Panc1 (cell line): ENCODE measurements at regions not wholly inside any gene's neighbourhood (a gene's known extent, or its start where the extent isn't known, plus 50 kb on each side); places are given as distances from the start of the nearest gene placed in this dataset.

Experiments
- ATAC-seq: fragments of 200-7000 bp; cut with Tn5 transposase; 2 replicates; pipeline ENCODE4 v1.9.1; 2020; ENCODE audit warnings: mild to moderate bottlenecking, moderate library complexity
- BruUV-seq: library from RNA; stranded (reverse); fragments of 400-500 nt; replicated peaks from 2 replicates; lab custom pipeline; 2021; lab: Mats Ljungman, UMichigan
- CTCF ChIA-PET: fragments of 300-600 bp; sonication (Branson Sonifier 250); formaldehyde crosslinking; loops from one replicate; lab custom pipeline; 2022; ENCODE audit warnings: antibody characterized with exemption; lab: Charles Lee
- POLR2A ChIA-PET: fragments of 300-600 bp; sonication (Branson Sonifier 250); formaldehyde crosslinking; loops from one replicate; lab custom pipeline; 2022; ENCODE audit warnings: antibody characterized with exemption; lab: Charles Lee
- DNase-seq: peaks from one replicate; pipeline ENCODE4 v3.0.0-alpha.2; 2010; ENCODE audit warnings: low read depth, low spot score
- H3K27ac ChIP-seq: 2 replicates; pipeline ENCODE4 v1.5.1; 2011; ENCODE audit warnings: mild to moderate bottlenecking, low read length, inconsistent platforms
- H3K27me3 ChIP-seq: fragments of 200-500 bp; sonication (Bioruptor generic); 2 replicates; pipeline ENCODE4 v1.6.0; 2014; ENCODE audit warnings: low read length, inconsistent platforms; ENCODE audit not compliant: control insufficient read depth, insufficient read depth
- H3K36me3 ChIP-seq: fragments of 200-500 bp; sonication (Bioruptor generic); 2 replicates; pipeline ENCODE4 v1.5.1; 2014; ENCODE audit warnings: inconsistent platforms, mild to moderate bottlenecking, low read length, moderate library complexity; ENCODE audit not compliant: control insufficient read depth, insufficient read depth
- H3K4me1 ChIP-seq: 2 replicates; pipeline ENCODE4 v1.5.1; 2011; ENCODE audit warnings: inconsistent platforms, mild to moderate bottlenecking, low read length, moderate library complexity; ENCODE audit not compliant: control insufficient read depth, insufficient read depth
- H3K4me3 ChIP-seq, 2 experiments: 2 replicates each; pipeline ENCODE4 v1.5.1; 2011 to 2012; ENCODE audit warnings: low read depth in 2 of 2, low read length in 2 of 2, mild to moderate bottlenecking in 2 of 2, inconsistent platforms in 1 of 2, moderate library complexity in 1 of 2
- H3K9me3 ChIP-seq: fragments of 200-500 bp; sonication (Bioruptor generic); 2 replicates; pipeline ENCODE4 v1.5.1; 2014; ENCODE audit warnings: low read depth, mild to moderate bottlenecking, inconsistent platforms, low read length, moderate library complexity; ENCODE audit not compliant: control insufficient read depth, insufficient read depth
- CTCF ChIP-seq: fragments of 450-650 bp; IDR thresholded peaks from 2 replicates; pipeline ENCODE4 v1.5.1; 2017; ENCODE audit warnings: mild to moderate bottlenecking
- POLR2AphosphoS5 ChIP-seq: IDR thresholded peaks from 2 replicates; pipeline ENCODE4 v1.6.1; 2012; ENCODE audit warnings: mild to moderate bottlenecking, low read depth, low read length, moderate library complexity
- REST ChIP-seq, 2 experiments: IDR thresholded peaks; 2 replicates each; pipeline ENCODE4 v1.6.1; 2011 to 2012; ENCODE audit warnings: low read depth in 2 of 2, control low read depth in 1 of 2, low read length in 1 of 2, mild to moderate bottlenecking in 1 of 2, moderate library complexity in 1 of 2; ENCODE audit not compliant: insufficient read depth in 1 of 2
- SIN3A ChIP-seq: IDR thresholded peaks from 2 replicates; pipeline ENCODE4 v1.6.1; 2012; ENCODE audit warnings: low read depth, mild to moderate bottlenecking, low read length, moderate library complexity, borderline replicate concordance; ENCODE audit not compliant: insufficient read depth
- TCF7L2 ChIP-seq: IDR thresholded peaks from 2 replicates; pipeline ENCODE4 v1.6.1; 2011; ENCODE audit warnings: mild to moderate bottlenecking, low read depth, low read length, inconsistent platforms
- in situ Hi-C: cut with HindIII; loops from 2 replicates; pipeline ENCODE4 v1.10.0; 2016; ENCODE audit warnings: low sequenced_read_pairs, low pct_unique_long_range_greater_than_20kb
- intact Hi-C: fragments of 100-400 bp; cut with micrococcal nuclease; formaldehyde crosslinking; loops from one replicate; pipeline ENCODE4 v1.10.0; 2022; ENCODE audit not compliant: unreplicated experiment

DNA sequence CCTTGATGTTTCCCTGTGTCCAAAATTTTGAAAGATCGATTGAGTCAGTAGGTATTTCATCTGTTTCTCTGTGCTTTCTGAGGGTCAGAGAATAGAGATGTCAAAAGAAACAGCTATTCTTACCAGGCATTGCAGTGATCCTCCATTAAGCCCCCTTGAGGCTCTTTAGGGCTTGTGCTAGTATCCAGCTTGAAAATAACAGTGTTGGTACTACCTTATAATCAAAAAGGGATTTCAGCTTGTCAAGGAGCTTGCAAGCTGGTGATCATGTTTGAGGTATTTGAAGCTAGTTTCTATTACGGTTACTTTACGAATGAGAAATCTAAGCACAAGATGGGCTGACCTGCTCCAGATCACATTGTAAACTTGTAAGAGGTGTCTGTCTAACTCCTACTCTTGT, 103.4 kb downstream of the EDEM1 start:
- no peak overlapping the region for H3K4me3 ChIP-seq
- ATAC-seq (no peak), DNase-seq (no peak)
- H3K9me3 ChIP-seq = no peaks in the 10 kb centered on the region
- H3K4me1 ChIP-seq = no peaks in the 10 kb centered on the region
- intact Hi-C loops = no loop called here
- no peaks in the 10 kb centered on the region for H3K27me3 ChIP-seq
- H3K27ac ChIP-seq = no peak overlapping the region
- no TSS peak for BruUV-seq
- POLR2A ChIA-PET = no interaction called here
- in situ Hi-C loops = no loop called here
- CTCF ChIA-PET = no interaction called here
- H3K36me3 ChIP-seq = no peaks in the 10 kb centered on the region
- no peak for TF ChIP-seq TCF7L2

- Histone ChIP-seq H3K36me3 (no peaks in the 10 kb centered on the region), H3K9me3 (no peaks in the 10 kb centered on the region), H3K27me3 (no peaks in the 10 kb centered on the region), H3K4me3 (no peak overlapping the region), H3K4me1 (no peaks in the 10 kb centered on the region), H3K27ac (no peak overlapping the region)
- no peak for DNase-seq
- no peak for ATAC-seq
- intact Hi-C loops (no loop called here), in situ Hi-C loops (no loop called here)
- CTCF ChIA-PET = no interaction called here
- POLR2A ChIA-PET = no interaction called here
- TF ChIP-seq TCF7L2 = no peak
- TF ChIP-seq SIN3A = no peak
- TF ChIP-seq REST (IDR thresholded peaks at IDR 0.05; ENCODE audit: insufficient read depth in 1 of 2, low read depth in 2 of 2, low read length in 1 of 2) = no peak
- TF ChIP-seq CTCF = no peak
- TF ChIP-seq POLR2AphosphoS5 = no peak
- BruUV-seq = no TSS peak
Observed at GRCh38 chr3:5292512-5292911, 105.0 kb downstream of the EDEM1 start.

DNA sequence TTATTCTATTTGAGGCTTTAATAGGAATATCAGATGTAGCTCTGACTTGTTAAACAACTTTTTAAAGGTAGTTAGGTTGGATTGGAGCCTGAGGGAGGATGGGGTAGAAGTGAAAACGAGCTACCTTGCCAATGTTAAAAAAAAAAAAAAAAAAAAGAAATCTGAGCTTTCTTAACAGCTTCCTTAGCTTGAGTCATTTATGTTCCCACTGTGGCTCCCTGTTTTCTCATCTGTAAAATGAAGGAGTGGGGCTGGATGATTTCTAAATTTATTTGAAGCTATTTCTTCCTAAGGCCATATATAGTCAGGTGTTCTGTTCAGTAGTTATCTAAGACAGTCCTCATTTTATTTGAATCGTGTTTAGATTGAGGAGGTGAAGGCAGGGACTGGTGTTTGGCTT, 105.7 kb downstream of the EDEM1 start:
- in situ Hi-C loops (no loop called here), intact Hi-C loops (no loop called here)
- TF ChIP-seq REST (IDR thresholded peaks at IDR 0.05; ENCODE audit: insufficient read depth in 1 of 2, low read depth in 2 of 2, low read length in 1 of 2) = no peak
- TF ChIP-seq SIN3A = no peak
- H3K27me3 ChIP-seq = no peaks in the 10 kb centered on the region
- H3K4me1 ChIP-seq = no peaks in the 10 kb centered on the region
- POLR2A ChIA-PET = no interaction called here
- CTCF ChIA-PET = no interaction called here
- no peaks in the 10 kb centered on the region for H3K36me3 ChIP-seq
- ATAC-seq (no peak), DNase-seq (no peak)
- no TSS peak for BruUV-seq
- no peak overlapping the region for H3K4me3 ChIP-seq
- no peaks in the 10 kb centered on the region for H3K9me3 ChIP-seq
- H3K27ac ChIP-seq = no peak overlapping the region
